ENCODE measurements at regions not wholly inside any gene's neighbourhood (a gene's known extent, or its start where the extent isn't known, plus 50 kb on each side); places are given as distances from the start of the nearest gene placed in this dataset.

DNA sequence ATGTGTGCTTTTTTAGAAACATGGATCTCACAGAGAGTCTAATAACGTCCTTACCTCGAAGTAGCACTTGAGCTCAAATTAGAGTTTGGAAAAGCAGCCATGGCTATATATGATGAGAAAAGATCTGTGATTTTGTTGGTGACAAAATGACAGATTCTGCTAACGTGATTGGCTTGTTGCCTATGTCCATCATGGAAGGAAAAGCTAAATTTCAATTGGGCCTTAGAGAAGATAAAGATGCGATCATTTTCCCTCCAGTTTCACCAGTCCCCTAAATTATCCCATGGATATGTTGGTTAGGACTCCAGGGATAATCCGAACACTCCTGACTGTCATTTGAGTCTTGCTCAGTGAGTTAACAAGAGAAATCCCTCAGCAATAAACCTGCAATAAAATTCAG is 175.8 kb downstream of the C16orf95 start:
- Histone ChIP-seq H3K27me3 (replicated peaks; ENCODE audit: insufficient read depth, low read length) (no peaks in the 10 kb centered on the region), H3K36me3 (replicated peaks; ENCODE audit: insufficient read depth, low read length) (no peaks in the 10 kb centered on the region), H3K4me3 (ENCODE audit: low read length) (no peak overlapping the region), H3K4me2 (ENCODE audit: low read depth, low read length) (no peak overlapping the region), H3K9ac (ENCODE audit: low read length) (no peak overlapping the region), H3K27ac (ENCODE audit: low read length) (no peak overlapping the region), H3K4me1 (ENCODE audit: low read length) (no peaks in the 10 kb centered on the region), H3K79me2 (ENCODE audit: low read length) (no peaks in the 10 kb centered on the region), H3F3A (ENCODE audit: insufficient read depth, low read length) (no peaks in the 10 kb centered on the region), H4K20me1 (ENCODE audit: insufficient read depth, low read length) (no peaks in the 10 kb centered on the region), H2AFZ (ENCODE audit: low read length) (no peak overlapping the region), H3K9me3 (replicated peaks; ENCODE audit: insufficient read depth, low read length) (no peaks in the 10 kb centered on the region), H3K9me2 (replicated peaks; ENCODE audit: insufficient read depth, low read length) (no peaks in the 10 kb centered on the region)
- no peak for TF ChIP-seq CTCF (IDR thresholded peaks at IDR 0.05; ENCODE audit: low read length)
- DNase-seq, result no peak

DNA sequence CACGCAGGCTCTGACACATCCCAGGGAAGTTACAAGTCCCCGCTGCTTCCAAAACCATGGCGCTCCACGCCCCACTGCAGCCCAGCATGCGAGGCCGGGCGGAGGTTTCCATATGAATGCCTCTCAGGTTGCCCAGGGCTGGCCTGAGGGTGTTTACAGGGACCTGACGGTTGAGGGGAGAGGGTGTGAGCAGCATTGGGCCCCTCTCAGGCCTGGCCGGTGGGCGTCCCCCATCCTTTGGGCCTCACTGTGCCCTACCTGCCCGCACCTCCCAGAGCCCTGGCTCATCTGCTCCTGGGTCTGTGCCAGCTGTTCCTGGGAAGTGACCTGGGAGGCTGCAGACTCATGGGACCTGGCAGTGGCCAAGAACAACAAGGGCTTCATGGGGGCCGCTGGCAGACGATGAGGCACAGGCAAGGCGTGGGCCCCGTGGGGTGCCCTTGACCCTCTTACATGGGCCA is 173.5 kb downstream of the C16orf95 start:
- Histone ChIP-seq H3K79me2 (ENCODE audit: low read length) (no peaks in the 10 kb centered on the region), H3K4me1 (ENCODE audit: low read length) (no peaks in the 10 kb centered on the region), H3K9me3 (replicated peaks; ENCODE audit: insufficient read depth, low read length) (no peaks in the 10 kb centered on the region), H3K27me3 (replicated peaks; ENCODE audit: insufficient read depth, low read length) (no peaks in the 10 kb centered on the region), H3K27ac (ENCODE audit: low read length) (no peak overlapping the region), H3F3A (ENCODE audit: insufficient read depth, low read length) (no peaks in the 10 kb centered on the region), H3K4me3 (ENCODE audit: low read length) (no peak overlapping the region), H3K9me2 (replicated peaks; ENCODE audit: insufficient read depth, low read length) (no peaks in the 10 kb centered on the region), H4K20me1 (ENCODE audit: insufficient read depth, low read length) (no peaks in the 10 kb centered on the region), H3K36me3 (replicated peaks; ENCODE audit: insufficient read depth, low read length) (no peaks in the 10 kb centered on the region), H2AFZ (ENCODE audit: low read length) (no peak overlapping the region), H3K4me2 (ENCODE audit: low read depth, low read length) (no peak overlapping the region), H3K9ac (ENCODE audit: low read length) (no peak overlapping the region)
- DNase-seq, result no peak
- no peak for TF ChIP-seq CTCF (IDR thresholded peaks at IDR 0.05; ENCODE audit: low read length)

DNA sequence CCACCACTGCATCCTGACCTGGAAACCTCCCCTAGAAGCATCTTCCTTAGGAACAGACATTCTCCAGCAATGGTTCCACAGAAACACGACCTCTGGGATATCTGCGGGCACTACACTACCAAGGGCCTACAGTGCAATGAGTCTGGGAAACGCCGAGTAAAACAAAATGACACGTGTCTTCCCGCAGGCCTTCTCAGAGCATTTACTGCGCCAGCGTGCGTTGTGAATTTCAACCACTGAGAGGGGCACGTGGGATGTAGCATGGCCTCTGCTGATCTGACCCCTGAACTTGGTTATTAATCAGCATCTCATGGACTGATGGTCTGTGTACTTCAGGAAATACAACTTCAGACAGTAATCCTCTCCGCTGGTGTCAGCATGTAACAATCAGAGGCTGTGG is 173.0 kb downstream of the C16orf95 start:
- no peak overlapping the region for H3K9ac ChIP-seq (ENCODE audit: low read length)
- H3K79me2 ChIP-seq (ENCODE audit: low read length), result no peaks in the 10 kb centered on the region
- no peaks in the 10 kb centered on the region for H3K9me3 ChIP-seq (replicated peaks; ENCODE audit: insufficient read depth, low read length)
- no peak overlapping the region for H2AFZ ChIP-seq (ENCODE audit: low read length)
- DNase-seq, result no peak
- no peak overlapping the region for H3K4me2 ChIP-seq (ENCODE audit: low read depth, low read length)
- no peak overlapping the region for H3K27ac ChIP-seq (ENCODE audit: low read length)
- H3F3A ChIP-seq (ENCODE audit: insufficient read depth, low read length), result no peaks in the 10 kb centered on the region
- H3K4me3 ChIP-seq (ENCODE audit: low read length), result no peak overlapping the region
- no peaks in the 10 kb centered on the region for H3K4me1 ChIP-seq (ENCODE audit: low read length)
- H4K20me1 ChIP-seq (ENCODE audit: insufficient read depth, low read length), result no peaks in the 10 kb centered on the region
- TF ChIP-seq CTCF (IDR thresholded peaks at IDR 0.05; ENCODE audit: low read length) (no peak), EZH2 (optimal IDR thresholded peaks at IDR 0.05; ENCODE audit: low read depth, low read length) (no peak), EZH2phosphoT487 (IDR thresholded peaks at IDR 0.05; ENCODE audit: low read length) (no peak)
- no peaks in the 10 kb centered on the region for H3K9me2 ChIP-seq (replicated peaks; ENCODE audit: insufficient read depth, low read length)
- H3K36me3 ChIP-seq (replicated peaks; ENCODE audit: insufficient read depth, low read length), result no peaks in the 10 kb centered on the region
- no peaks in the 10 kb centered on the region for H3K27me3 ChIP-seq (replicated peaks; ENCODE audit: insufficient read depth, low read length)
